ENCODE measurements at regions not wholly inside any gene's neighbourhood (a gene's known extent, or its start where the extent isn't known, plus 50 kb on each side); places are given as distances from the start of the nearest gene placed in this dataset.

- TF ChIP-seq, protein P1, sequence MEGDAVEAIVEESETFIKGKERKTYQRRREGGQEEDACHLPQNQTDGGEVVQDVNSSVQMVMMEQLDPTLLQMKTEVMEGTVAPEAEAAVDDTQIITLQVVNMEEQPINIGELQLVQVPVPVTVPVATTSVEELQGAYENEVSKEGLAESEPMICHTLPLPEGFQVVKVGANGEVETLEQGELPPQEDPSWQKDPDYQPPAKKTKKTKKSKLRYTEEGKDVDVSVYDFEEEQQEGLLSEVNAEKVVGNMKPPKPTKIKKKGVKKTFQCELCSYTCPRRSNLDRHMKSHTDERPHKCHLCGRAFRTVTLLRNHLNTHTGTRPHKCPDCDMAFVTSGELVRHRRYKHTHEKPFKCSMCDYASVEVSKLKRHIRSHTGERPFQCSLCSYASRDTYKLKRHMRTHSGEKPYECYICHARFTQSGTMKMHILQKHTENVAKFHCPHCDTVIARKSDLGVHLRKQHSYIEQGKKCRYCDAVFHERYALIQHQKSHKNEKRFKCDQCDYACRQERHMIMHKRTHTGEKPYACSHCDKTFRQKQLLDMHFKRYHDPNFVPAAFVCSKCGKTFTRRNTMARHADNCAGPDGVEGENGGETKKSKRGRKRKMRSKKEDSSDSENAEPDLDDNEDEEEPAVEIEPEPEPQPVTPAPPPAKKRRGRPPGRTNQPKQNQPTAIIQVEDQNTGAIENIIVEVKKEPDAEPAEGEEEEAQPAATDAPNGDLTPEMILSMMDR (conservative IDR thresholded peaks at IDR 0.05; ENCODE audit: low read length) = no peak
- TF ChIP-seq EZH2phosphoT487 (IDR thresholded peaks at IDR 0.05; ENCODE audit: borderline replicate concordance, low read depth, low read length) = no peak
Measured at GRCh38 chr13:85194482-85194881, 604.7 kb downstream of the SLITRK6 start.
